SH-SY5Y (cell line): ENCODE measurements at regions not wholly inside any gene's neighbourhood (a gene's known extent, or its start where the extent isn't known, plus 50 kb on each side); places are given as distances from the start of the nearest gene placed in this dataset.

Source experiments
- GATA2 ChIP-seq: IDR thresholded peaks from 2 replicates; pipeline ENCODE4 v1.6.1; 2011; ENCODE audit warnings: mild to moderate bottlenecking, low read depth, low read length
- GATA3 ChIP-seq: IDR thresholded peaks from 2 replicates; pipeline ENCODE4 v1.6.1; 2011; ENCODE audit warnings: low read depth, mild to moderate bottlenecking, low read length, moderate library complexity

GRCh38 chr3:157921811-157922210 lies 184.4 kb downstream of the SHOX2 start:
- TF ChIP-seq GATA2 (no peak), GATA3 (no peak)
